HG02970 (cell line): ENCODE measurements at regions not wholly inside any gene's neighbourhood (a gene's known extent, or its start where the extent isn't known, plus 50 kb on each side); places are given as distances from the start of the nearest gene placed in this dataset.

Experiments used
- ATAC-seq: cut with Tn5 transposase; IDR thresholded peaks from one replicate; pipeline ENCODE4 v1.9.1; 2021; ENCODE audit warnings: mild to moderate bottlenecking, moderate library complexity, moderate number of reproducible peaks; ENCODE audit not compliant: unreplicated experiment, low FRiP score

- ATAC-seq: no peak
These were observed 79.4 kb upstream of the IFNE start for GRCh38 chr9:21561502-21561901.

- no peak for ATAC-seq
These were observed 82.1 kb upstream of the IFNE start for GRCh38 chr9:21564175-21564574.

- ATAC-seq: no peak
These were observed 83.0 kb upstream of the IFNE start for GRCh38 chr9:21565155-21565554.

DNA sequence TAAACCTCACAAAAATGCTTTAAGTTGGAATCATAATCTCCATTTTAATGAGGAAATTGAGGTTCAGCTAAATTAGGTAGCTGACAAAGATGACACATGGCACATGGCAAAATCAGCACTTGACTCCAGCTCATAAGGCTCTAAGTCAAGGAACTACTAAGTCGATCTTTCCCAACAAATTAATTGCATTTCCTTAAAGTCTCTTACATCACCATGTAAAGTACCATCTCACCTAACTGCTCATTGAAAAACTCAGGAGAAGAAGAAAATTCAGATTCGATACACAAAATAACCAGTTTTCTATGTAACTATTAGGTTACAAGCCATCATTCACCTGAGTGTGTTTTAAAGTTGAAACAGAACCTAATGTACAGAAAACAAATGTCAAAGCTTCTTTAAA, 85.8 kb upstream of the IFNE start:
- ATAC-seq: no peak

DNA sequence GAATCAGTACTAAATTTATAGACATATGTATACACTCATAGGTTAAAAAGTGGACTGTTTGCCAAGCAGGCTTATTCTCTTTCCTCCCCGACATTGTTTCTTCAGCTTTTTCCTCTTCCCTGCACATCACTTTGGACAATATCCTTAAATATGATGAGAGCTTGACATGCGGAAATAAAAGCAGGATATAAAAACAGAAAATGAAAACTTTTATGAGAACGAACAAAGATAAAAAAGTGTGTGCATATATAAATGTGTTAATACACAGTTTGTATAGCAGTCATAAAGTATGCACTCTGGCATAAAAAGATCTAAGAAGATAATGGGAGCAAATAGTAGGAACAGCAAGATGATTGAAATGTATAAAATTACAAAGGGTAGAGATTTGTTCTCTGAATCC, 86.4 kb upstream of the IFNE start:
- no peak for ATAC-seq

DNA sequence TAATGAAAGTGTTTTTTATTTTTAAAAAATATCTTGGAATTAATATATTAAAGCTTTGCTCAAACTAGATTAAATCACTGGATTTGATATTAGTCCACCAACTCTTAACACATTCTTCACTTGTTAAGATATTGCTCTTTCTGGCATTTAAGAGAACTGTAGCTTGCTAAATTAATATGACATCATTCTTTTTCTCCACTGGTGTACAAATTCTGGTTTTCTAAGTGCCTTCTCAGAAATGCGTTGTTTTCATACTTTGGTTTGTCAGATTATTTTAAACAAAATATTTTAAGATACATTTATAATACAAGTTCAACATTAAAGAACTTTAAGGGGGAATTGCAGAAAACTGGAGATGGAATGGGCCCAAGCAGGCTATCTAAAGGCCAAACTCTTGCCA, 87.6 kb upstream of the IFNE start:
- ATAC-seq: no peak

DNA sequence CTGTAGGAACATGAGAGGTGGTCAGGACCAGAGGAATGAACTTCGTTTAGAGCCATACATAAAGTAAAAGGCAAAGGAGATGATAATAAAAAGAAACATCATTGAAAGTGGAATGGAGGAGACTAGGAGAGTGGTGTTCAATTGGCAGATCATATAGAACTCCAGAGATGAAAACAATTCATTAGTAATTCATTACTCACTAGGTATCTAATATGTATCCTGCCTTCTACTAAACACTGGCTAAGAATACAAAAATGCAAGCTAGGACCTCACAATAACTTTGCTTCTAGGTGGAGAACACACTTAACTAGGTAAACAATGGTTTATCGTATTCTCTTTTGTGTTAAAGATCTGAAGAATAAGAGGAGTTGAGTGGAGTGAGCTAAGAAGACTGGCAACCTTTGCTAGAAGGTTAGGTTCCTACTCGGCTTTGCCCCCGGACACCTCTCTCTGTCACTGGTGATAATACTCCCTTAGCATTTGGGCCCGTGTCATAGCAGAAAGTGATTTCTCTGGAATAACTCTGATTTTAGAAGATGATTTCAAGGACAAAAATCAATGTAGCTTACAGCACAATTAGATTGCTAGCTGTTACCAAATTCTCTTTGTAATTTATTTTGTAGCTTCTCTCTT, 88.6 kb upstream of the IFNE start:
- ATAC-seq: no peak

- no peak for ATAC-seq
These were observed 92.1 kb upstream of the IFNE start for GRCh38 chr9:21574261-21574660.

DNA sequence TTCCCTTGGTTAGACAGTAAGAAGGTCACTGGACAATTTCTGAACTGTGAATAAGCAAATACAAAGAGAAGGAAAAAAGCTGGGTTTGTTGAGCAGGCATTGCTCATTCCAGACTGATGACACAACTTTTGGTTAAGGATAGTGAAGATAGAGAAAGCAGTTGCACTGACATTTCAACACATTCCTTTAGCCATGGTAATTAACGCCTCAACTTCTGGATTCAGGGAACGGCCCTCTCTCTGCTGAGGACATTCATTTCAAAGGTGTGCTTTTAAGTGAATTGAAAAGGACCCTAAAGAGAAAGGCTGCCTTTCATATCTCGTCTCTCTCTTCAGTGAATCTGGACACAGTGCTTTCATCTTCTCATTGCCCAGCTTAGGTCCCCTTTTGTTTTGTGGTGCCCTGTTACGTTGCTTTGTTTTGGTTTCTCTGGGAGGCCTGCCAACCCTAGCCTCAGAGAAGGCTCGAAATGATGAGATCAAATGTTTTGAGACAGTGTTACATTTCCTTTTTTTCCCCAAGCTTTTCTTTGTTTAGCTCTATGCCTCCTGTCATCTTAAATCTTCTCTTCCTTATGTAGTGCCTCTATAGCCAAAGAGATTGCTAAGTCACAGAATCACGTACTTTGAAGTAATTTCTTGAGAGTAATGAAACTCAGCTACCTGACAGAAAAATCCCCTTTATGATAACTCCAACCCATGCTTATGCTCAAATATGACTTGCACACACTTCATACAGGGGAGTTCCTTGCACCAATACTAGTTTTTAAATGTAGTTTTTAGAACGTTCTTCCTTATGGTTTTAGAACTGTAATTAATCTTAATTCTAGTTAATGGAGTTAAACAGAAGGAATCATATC, 94.4 kb upstream of the IFNE start:
- ATAC-seq: no peak

- no peak for ATAC-seq
These were observed 97.1 kb upstream of the IFNE start for GRCh38 chr9:21579247-21579671.

DNA sequence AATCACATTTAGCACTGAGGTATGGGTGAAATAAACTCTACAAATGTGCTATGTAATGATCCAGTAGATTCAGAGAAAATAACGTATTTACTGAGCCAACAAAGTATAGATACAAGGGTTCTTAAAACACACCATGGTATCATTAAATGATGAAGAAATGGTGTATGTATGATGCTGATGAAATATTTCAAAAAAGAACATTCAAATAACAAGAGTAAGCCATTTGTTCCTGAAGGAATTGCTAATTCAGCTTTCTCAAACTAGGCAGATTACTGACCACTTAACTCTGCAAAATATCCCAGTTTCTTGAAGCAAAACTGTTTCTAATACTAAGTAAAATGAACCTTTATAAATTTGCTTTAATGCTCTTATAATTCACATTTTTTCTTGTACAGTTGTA, 97.6 kb upstream of the IFNE start:
- no peak for ATAC-seq

DNA sequence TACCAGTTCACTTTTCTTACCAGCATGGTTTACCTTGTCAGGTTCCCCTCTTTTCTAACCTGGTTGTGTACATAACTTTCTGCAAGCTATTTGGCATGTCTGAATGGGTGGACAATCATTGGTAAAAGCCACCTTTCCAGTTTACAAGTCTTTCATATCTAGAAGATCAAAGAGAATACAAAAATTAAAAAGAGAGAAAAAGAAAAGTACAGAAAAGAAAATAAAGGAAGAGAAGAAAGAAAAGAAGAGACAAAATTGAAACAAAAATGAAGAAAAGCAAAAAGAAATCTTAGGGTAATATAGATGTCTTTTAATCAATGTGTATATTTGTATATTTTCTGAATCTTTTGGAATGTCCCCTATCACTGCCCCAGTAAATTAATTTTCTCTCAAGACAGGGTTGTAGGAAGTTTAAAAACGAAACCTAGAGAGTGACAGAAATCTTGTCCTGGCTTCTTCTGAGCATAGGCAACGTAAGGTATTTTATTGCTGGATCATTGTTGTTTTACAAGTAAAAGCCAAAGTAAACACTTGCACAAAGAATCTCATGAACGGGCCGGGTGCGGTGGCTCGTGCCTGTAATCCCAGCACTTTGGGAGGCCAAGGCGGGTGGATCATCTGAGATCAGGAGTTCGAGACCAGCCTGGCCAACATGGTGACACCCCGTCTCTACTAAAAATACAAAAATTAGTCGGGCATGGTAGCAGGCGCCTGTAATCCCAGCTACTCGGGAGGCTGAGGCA, 98.7 kb upstream of the IFNE start:
- ATAC-seq: no peak

DNA sequence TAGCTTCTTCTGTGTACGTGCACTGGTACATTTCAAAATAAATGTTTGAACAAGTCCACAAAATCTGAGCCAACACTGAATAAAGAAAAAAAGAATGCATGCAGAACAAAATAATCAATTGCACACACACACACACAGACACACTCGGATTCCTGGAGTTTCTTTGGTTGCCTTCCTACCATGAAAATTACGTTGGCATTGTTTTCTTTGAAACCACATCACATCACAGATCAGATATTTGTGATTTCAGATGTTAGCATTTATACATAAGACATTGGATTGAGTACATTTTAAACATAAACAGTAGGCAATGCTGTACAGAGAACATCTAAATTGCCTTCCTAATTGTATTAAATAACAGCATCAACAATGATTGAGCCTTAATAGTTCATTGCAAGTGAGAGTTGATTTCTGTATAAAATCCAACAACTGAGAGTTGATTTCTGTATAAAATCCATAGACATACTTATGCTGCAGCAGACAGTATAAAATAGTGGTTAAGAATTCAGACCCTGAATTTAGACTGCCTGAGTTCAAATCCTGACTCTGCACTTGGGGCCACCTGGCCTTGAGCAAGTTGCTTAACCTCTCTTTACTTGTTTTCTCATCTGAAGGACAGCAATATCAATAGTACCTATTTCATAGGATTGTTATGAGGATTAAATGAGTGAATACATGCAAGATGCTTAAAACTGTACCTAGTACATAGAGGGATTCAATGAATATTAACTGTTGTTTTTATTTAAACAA, 101.7 kb upstream of the IFNE start:
- ATAC-seq: no peak

GRCh38 chr9:21584890-21585289, 102.8 kb upstream of the IFNE start:
- no peak for ATAC-seq

- ATAC-seq: no peak
These were observed 103.9 kb upstream of the IFNE start for GRCh38 chr9:21585756-21586752.

- ATAC-seq: no peak
These were observed 107.4 kb upstream of the IFNE start for GRCh38 chr9:21589344-21590056.

DNA sequence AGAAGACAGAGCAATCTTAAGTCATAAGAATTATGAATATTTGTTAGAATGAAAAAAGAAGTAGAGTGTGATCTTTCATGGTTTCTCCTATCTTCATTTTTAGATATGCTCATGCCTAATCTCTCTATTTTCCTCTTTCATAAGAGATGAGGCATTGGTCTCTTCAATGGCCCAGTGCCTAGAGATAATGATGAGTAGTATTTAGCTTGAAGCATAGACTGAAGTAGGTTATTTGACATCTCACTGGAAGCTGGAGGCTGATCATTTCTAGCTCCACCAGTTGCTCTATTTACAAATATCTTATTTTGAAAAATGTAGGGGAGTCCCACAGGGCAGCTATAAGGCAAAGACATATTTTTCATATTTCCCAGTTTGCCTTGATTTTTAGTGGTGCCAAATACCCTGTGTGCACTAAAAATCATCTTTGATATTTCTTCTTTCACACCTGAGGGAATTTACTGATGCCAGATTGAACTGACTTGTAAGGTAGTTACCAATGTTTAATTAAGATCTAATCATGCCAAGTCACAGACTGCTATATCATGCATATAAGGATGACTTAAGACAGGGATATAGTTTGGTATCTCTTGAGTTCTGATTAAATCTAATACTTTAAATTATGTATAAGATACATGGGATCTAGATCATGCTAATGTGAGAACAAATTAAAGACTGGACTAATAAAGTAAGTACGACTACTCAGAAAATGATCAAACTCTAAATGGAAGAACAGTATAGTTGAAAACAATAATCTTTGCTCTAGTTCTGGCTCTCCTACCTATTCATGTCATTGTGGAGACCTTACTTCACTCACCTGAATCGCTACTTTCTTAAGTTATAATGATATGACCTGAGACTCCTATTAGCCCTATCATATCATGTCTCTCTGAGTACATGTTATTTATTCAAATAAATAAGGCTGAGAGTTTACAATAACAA, 108.2 kb upstream of the IFNE start:
- no peak for ATAC-seq
